Neural cell (in vitro differentiated cells): ENCODE measurements at regions not wholly inside any gene's neighbourhood (a gene's known extent, or its start where the extent isn't known, plus 50 kb on each side); places are given as distances from the start of the nearest gene placed in this dataset.

Experiments used
- H2AFZ ChIP-seq: fragments of 200-600, 300-800 bp; sonication (generic), shearing (Covaris generic); 2 replicates; pipeline ENCODE4 v1.6.0; 2014; ENCODE audit warnings: low read depth, mild to moderate bottlenecking, antibody characterized with exemption, low read length, moderate library complexity
- H3F3A ChIP-seq: fragments of 200-600 bp; shearing (Covaris generic); 2 replicates; pipeline ENCODE4 v1.6.1; 2016; ENCODE audit warnings: mild to moderate bottlenecking, moderate library complexity, mixed read lengths, antibody characterized with exemption, low read length; ENCODE audit not compliant: insufficient read depth, poor library complexity, severe bottlenecking
- H3K27ac ChIP-seq: fragments of 200-600, 300-800 bp; sonication (generic), shearing (Covaris generic); 2 replicates; pipeline ENCODE4 v1.5.1; 2014; ENCODE audit warnings: mild to moderate bottlenecking, low read length, moderate library complexity
- H3K27me3 ChIP-seq: fragments of 300-800, 200-600 bp; sonication (generic), shearing (Covaris generic); 2 replicates; pipeline ENCODE4 v1.6.0; 2014; ENCODE audit warnings: mild to moderate bottlenecking, low read depth, low read length, moderate library complexity; ENCODE audit not compliant: insufficient read depth
- H3K36me3 ChIP-seq: fragments of 300-800, 200-600 bp; sonication (generic), shearing (Covaris generic); 2 replicates; pipeline ENCODE4 v1.5.1; 2014; ENCODE audit warnings: mild to moderate bottlenecking, antibody characterized with exemption, low read length, moderate library complexity; ENCODE audit not compliant: insufficient read depth
- H3K4me2 ChIP-seq: fragments of 300-800, 200-600 bp; sonication (generic), shearing (Covaris generic); 2 replicates; pipeline ENCODE4 v1.6.0; 2014; ENCODE audit warnings: mild to moderate bottlenecking, low read length
- H3K4me3 ChIP-seq: fragments of 300-800, 200-600 bp; sonication (generic), shearing (Covaris generic); 2 replicates; pipeline ENCODE4 v1.5.1; 2014; ENCODE audit warnings: mild to moderate bottlenecking, low read length, moderate library complexity
- H3K79me2 ChIP-seq: fragments of 200-600 bp; shearing (Covaris generic); replicated peaks from 2 replicates; pipeline ENCODE4 v1.6.0; 2014; ENCODE audit warnings: mild to moderate bottlenecking, low read length, moderate library complexity; ENCODE audit not compliant: insufficient read depth
- H3K9ac ChIP-seq: fragments of 300-800, 200-600 bp; sonication (generic), shearing (Covaris generic); 2 replicates; pipeline ENCODE4 v1.6.1; 2016; ENCODE audit warnings: mild to moderate bottlenecking, low read length, mixed read lengths
- H3K9me2 ChIP-seq: fragments of 200-600 bp; shearing (Covaris generic); 2 replicates; pipeline ENCODE4 v1.6.1; 2016; ENCODE audit warnings: mild to moderate bottlenecking, low read length, mixed read lengths; ENCODE audit not compliant: insufficient read depth
- H3K9me3 ChIP-seq: fragments of 200-600, 300-800 bp; sonication (generic), shearing (Covaris generic); 2 replicates; pipeline ENCODE4 v1.6.1; 2016; ENCODE audit warnings: mild to moderate bottlenecking, mixed run types, low read length, moderate library complexity, mixed read lengths
- H4K20me1 ChIP-seq: fragments of 200-600 bp; shearing (Covaris generic); 2 replicates; pipeline ENCODE4 v1.6.1; 2016; ENCODE audit warnings: mild to moderate bottlenecking, mixed run types; ENCODE audit not compliant: insufficient read depth
- CTCF ChIP-seq: fragments of 450-650 bp; IDR thresholded peaks from 2 replicates; pipeline ENCODE4 v1.5.1; 2014; ENCODE audit warnings: antibody characterized with exemption, mild to moderate bottlenecking, moderate library complexity; ENCODE audit not compliant: poor library complexity, severe bottlenecking
- REST ChIP-seq: IDR thresholded peaks from 2 replicates; pipeline ENCODE4 v1.6.1; 2012; ENCODE audit warnings: borderline replicate concordance
- TAF1 ChIP-seq: IDR thresholded peaks from 2 replicates; pipeline ENCODE4 v1.6.1; 2012; ENCODE audit warnings: low read depth

- H3K27ac ChIP-seq = no peak overlapping the region
- TF ChIP-seq CTCF (no peak), TAF1 (no peak), REST (no peak)
- H2AFZ ChIP-seq = no peak overlapping the region
- H3K9me2 ChIP-seq = no peaks in the 10 kb centered on the region
- H3K79me2 ChIP-seq = no peaks in the 10 kb centered on the region
- no peaks in the 10 kb centered on the region for H3K36me3 ChIP-seq
- no peaks in the 10 kb centered on the region for H3K27me3 ChIP-seq
- no peak overlapping the region for H3K4me3 ChIP-seq
- no peaks in the 10 kb centered on the region for H3K9me3 ChIP-seq
- no peak overlapping the region for H3K4me2 ChIP-seq
- no peak overlapping the region for H3K9ac ChIP-seq
- H4K20me1 ChIP-seq = no peaks in the 10 kb centered on the region
- H3F3A ChIP-seq = no peaks in the 10 kb centered on the region
Observed at GRCh38 chr5:135214897-135215616, 181.0 kb upstream of the PITX1 start.

- Histone ChIP-seq H3K27me3 (no peaks in the 10 kb centered on the region), H3K9me2 (no peaks in the 10 kb centered on the region), H3K9ac (no peak overlapping the region), H3K27ac (no peak overlapping the region), H3K79me2 (no peaks in the 10 kb centered on the region), H3F3A (no peaks in the 10 kb centered on the region), H2AFZ (no peak overlapping the region), H3K36me3 (no peaks in the 10 kb centered on the region), H3K9me3 (no peaks in the 10 kb centered on the region), H3K4me2 (no peak overlapping the region), H3K4me3 (no peak overlapping the region), H4K20me1 (no peaks in the 10 kb centered on the region)
- TF ChIP-seq REST = no peak
Observed at GRCh38 chr5:135213466-135214239, 179.6 kb upstream of the PITX1 start.
